ENCODE measurements at regions not wholly inside any gene's neighbourhood (a gene's known extent, or its start where the extent isn't known, plus 50 kb on each side); places are given as distances from the start of the nearest gene placed in this dataset.

DNA sequence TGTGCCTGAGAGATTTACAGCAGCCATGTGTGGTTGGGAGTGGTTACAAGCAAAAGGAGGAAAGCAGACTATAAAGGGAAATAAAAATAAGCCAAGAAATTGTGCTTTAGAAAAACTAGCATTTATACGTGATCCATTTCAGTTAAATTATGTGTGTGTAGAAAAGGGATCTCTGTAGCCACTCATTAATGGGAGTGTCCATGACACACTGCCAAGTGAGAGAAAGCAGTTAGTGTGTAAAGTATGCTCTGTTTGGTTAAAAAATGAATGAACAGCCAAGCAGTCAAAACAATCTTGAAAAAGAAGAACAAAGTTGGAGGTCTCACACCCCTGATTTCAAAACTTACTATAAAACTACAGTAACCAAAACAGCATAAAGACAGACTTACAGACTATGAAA lies 67.9 kb upstream of the GGTLC1 start:
- DNase-seq (ENCODE audit: extremely low read depth in 1 of 11, low read depth in 9 of 11, low spot score in 4 of 11) = no peak

DNA sequence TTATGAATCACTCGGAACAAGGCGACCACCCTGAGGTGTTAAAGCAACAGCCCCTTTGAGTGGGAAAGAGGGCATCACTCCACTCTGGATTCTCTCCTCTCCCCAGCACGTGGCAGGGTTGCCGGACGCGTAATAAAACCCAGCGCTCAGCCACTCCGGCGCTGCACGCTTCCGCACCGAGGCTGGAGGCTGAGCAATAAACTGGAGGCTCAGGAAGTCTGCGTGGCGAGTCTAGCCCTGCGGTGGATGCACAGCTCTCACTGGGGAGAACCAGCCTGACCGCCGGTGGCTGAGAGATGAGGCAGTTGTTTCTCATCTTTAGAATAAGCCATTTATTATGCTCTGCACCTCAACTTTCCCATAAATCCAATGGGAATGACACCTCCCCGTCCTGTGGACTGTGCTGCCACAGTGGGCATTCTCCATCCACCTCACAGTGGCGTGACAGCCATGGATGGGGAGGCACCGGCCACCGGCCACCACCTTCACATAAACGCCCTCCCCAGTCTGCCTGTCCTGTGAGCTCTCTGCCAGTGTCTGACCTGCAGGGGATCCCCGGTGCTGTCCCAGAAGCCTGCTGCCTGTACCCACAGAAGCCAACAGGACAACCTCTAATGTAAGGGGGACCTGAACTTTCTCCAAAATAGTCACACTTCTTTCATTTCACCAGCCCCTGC lies 64.2 kb upstream of the GGTLC1 start:
- no peak for DNase-seq (ENCODE audit: extremely low read depth in 1 of 11, low read depth in 9 of 11, low spot score in 4 of 11)

DNA sequence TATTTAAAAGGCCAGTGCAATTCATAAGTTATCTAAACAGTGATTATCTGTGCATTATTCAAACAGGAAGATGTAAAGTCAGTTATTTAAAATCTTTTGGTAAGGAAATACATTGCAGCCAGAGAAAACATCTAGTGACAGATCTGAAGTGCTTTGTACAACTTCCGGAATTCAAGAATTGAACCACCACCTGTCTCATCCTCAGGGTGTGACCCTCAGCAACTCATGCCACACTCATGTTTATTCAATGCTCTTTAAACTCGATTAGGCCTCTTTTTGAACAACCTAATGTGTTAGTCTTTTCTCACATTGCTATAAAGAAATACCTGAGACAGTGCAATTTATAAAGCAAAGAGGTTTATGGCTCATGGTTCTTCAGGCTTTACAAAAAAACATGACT lies 62.6 kb upstream of the GGTLC1 start:
- DNase-seq (ENCODE audit: extremely low read depth in 1 of 11, low read depth in 9 of 11, low spot score in 4 of 11) = no peak

DNA sequence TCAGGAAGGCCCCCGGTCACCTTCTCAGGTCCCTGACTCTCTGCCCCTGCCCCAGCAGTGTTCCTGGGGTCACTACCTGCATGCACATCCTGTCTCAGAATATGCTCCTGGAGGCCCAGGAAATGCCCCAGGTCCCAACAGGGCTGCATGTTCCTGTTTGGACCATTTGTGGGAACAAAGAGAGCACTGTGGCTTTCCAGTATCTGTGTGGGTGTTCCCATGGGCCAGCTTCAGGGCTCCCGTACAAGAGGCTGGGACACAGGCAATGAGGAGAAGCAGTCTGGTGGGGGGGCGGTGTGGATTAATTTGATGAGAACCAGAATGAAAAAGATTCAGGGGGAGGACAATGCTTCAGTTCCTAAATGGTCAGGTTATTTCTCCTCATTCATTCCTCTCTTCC lies 61.5 kb upstream of the GGTLC1 start:
- no peak for DNase-seq (ENCODE audit: extremely low read depth in 1 of 11, low read depth in 9 of 11, low spot score in 4 of 11)

DNA sequence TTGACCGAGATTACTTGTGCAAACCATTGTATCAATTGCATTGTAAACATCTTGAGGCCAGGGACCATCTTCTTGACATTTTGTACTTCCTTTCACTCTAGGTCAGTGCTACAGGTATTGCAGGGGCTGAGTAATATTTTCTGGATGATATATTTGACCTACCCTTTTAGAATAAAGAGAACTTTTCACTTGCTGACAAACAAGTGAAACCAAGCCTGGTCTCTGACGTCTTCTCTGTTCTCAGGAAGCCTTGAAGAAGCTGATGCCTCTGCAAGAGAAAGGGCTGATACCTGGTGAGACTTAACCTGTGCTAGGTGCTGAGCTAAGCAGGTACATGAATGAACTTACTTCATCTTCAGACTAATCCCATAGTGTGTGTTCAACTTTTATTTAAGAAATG lies 60.5 kb upstream of the GGTLC1 start:
- DNase-seq (ENCODE audit: extremely low read depth in 1 of 11, low read depth in 9 of 11, low spot score in 4 of 11) = no peak

DNA sequence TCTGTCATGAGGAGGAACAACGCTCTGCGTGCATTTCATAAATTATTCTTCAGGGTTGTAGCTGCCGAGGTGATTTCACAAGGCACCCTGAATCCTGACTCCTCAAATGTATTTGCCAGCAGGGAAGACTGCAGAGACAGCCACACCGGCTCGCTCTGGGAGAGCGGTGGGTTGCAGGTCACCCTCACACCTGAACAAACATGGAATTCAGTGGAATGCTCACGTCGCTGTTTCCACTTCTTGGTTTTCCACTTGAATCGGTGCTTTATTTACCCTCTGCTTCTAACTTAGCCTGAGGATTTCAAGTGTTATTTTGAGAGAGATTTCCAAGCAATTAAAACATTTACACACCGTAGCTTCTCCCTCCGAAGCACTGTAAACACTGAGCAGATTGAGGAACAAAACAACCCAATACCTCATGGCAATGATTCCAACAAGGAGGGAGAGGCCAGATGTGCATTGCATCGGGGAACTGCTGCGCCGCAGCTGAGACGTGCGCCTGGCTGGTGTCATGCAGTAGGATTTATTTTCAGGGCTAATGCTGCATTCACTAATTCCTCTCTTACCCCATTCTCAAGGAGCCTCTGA lies 59.5 kb upstream of the GGTLC1 start:
- peak in 5 of 11 donors; percentile 9 to 33 (median 26) for DNase-seq (ENCODE audit: extremely low read depth in 1 of 11, low read depth in 9 of 11, low spot score in 4 of 11)

DNA sequence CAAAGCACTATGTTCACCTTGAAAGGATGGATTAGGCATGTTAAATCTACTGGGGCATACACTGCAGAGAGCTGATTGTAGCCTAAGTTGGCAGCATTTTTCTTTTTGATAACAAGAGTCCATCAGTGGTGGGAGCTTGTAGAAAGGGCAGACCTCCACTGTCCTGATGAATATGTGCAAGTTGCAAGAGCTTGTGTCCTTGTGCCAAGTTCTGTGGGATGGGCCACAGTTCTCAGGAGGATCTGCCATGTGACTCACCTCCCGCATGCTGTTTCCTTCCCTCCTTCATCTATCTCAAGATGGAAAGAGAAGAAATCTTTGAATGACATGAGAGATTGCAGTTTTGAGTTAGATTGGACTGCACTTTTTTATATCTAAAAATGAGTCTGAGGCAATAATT lies 58.3 kb upstream of the GGTLC1 start:
- DNase-seq (ENCODE audit: extremely low read depth in 1 of 11, low read depth in 9 of 11, low spot score in 4 of 11) = no peak

DNA sequence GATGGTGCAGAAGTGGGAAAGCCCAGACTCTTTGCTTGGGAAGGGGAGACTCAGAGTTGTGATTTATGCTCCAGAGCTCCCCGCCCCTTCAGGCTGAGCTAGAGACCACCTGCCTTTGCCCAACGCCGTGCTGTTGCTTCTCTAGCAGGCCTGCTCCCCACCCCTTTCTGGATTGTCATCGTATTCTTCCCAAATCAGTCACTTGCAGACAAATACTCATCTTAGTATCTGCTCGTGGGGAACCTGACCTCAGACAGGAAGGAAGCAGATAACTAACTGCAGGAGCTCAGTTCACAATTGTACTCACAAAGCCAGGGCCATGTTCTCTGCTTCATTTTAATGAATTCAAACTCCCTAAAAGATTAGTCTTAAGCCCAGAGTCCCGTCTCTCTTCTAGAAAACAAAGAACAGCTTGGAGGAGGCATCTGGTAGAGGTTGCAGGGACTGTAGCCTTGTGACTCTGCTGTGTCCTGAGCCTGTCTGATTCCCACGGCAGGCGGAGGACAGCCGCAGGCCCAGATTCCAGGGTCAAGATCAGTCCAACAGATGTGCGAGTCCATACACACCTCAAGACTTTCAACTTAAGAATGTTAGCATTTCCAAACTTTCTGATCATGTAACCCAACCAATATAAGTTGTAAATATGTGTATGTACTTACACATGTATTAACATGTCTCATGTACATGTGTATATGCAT lies 57.2 kb upstream of the GGTLC1 start:
- no peak for DNase-seq (ENCODE audit: extremely low read depth in 1 of 11, low read depth in 9 of 11, low spot score in 4 of 11)

DNA sequence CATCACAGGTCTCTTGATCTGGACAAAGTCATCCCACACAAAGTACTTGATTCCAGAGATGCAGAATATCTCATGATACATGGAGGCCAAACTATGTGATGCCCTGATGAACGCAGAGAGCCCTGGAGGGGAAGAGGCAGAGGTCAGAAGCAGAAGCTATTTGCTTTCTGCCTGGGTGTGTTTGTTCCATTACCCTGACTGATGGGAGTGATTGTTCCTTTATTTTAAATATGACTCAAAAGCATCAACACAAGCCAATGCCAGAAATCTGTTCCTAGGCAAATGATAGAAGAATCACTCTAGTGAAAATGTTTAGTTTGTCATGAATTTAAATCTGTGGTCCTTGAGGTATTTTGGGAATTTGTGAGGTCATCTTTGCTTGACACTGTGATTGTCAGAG lies 54.7 kb upstream of the GGTLC1 start:
- DNase-seq (ENCODE audit: extremely low read depth in 1 of 11, low read depth in 9 of 11, low spot score in 4 of 11) = no peak

DNA sequence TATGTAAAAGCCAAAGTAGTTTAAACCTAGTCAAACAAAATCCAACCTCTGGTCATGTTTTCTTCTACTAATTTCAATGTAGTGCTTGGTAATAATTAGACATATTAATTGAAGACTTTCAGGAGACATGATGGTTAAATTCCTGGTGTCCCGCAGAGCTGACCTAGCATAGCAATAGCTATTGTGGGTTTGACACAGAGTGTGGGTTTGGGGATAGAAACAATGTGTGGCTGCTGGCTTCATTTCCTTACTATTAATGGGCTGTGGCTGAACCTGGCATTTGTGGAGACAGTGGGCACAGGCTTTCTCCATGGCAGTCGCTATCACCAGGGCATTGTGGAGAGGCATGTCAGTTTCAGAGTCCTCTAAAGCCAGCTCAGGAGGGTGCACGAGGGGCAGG lies 54.1 kb upstream of the GGTLC1 start:
- DNase-seq (ENCODE audit: extremely low read depth in 1 of 11, low read depth in 9 of 11, low spot score in 4 of 11) = no peak

DNA sequence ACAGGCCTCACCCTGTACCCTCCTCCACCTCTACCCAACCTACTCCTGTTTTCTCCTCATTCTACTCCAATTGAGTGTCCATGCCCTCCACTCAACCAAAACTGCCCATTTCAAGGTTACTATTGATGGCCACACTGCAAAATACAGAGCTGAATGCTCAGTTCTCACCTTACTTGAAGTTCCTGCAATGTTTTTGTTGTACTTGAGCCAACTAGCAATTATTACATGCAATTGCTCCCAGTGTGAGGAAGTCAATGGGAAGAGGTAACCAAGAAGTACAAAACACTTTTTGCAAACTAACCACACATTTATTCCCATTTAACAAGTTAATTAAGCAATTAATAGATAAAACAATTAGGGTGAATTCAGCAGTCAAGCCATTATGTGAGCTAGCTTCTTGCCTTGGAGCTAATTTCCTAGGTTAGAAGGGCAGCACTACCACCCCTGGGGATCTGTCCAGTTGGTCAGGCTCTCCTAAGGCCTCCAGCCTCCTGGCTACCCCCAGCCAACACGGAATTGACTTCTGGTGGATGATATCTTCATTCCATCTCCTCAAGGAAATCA lies 52.4 kb upstream of the GGTLC1 start:
- no peak for DNase-seq (ENCODE audit: extremely low read depth in 1 of 11, low read depth in 9 of 11, low spot score in 4 of 11)

DNA sequence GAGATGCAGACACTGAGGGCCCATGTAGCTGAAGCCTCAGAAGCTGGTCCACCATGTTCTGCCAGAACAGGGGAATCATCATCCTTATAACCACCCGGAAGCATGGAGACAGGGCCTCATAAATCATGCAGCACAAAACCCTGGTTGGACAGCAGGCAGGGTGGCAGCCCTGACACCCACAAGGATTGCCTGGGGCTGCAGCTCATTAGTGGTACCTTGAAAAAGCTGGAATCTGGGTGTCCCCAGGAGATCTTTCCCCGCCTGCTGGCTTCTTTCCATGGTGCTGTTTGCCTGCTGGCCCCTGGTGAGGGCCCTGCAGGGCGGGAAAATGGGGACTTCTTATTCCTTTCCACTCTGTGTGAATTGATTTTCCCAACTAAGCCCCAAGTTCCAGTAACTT lies 50.6 kb upstream of the GGTLC1 start:
- DNase-seq (ENCODE audit: extremely low read depth in 1 of 11, low read depth in 9 of 11, low spot score in 4 of 11) = no peak
